ENCODE measurements at regions not wholly inside any gene's neighbourhood (a gene's known extent, or its start where the extent isn't known, plus 50 kb on each side); places are given as distances from the start of the nearest gene placed in this dataset.
"Not testable (repeated sequence)": the region's sequence is repeated elsewhere in the genome, so short reads cannot be mapped to it uniquely, and the experiment has no call there.

GRCh38 chr14:89470401-89470800 lies 53.4 kb upstream of the FOXN3 start:
- intact Hi-C loops (cut with micrococcal nuclease): no loop called here
- Mint-ChIP-seq H3K4me1 (peaks cover 17% of the 10 kb centered on the region), H3K27ac (no peak overlapping the region), H3K36me3 (ENCODE audit: low read depth) (peaks cover 38% of the 10 kb centered on the region), H3K27me3 (no peaks in the 10 kb centered on the region), H3K4me3 (no peak overlapping the region), H3K9me3 (peaks cover 6% of the 10 kb centered on the region)
- no peak for DNase-seq

- intact Hi-C loops (cut with micrococcal nuclease): no loop called here
- no peak for DNase-seq
- Mint-ChIP-seq H3K36me3 (ENCODE audit: low read depth) (peaks cover 42% of the 10 kb centered on the region), H3K9me3 (peaks cover 6% of the 10 kb centered on the region), H3K27me3 (no peaks in the 10 kb centered on the region), H3K27ac (no peak overlapping the region), H3K4me1 (peaks cover 17% of the 10 kb centered on the region), H3K4me3 (no peak overlapping the region)
Measured at GRCh38 chr14:89469210-89470198, 52.5 kb upstream of the FOXN3 start.

DNA sequence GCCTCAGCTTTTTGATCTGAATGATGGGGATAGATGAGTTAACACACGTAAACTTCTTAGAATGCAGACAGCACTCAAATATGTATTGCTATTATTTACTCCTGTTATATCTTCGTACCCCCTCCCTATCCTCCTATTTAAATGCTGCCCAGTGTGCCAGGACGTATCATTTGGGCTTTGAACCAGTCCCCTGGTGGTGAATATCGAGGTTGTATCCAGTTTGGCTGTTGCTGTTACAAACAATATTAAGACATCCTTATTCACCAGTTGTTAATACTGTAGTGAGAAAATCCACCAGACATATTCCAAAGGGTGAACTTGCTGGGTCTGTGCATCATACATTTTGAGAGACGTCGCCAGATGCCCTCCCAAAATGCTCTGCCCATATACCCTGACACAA lies 51.5 kb upstream of the FOXN3 start:
- Mint-ChIP-seq H3K36me3 (ENCODE audit: low read depth) (peaks cover 40% of the 10 kb centered on the region), H3K9me3 (peaks cover 6% of the 10 kb centered on the region), H3K27ac (no peak overlapping the region), H3K4me1 (peaks cover 17% of the 10 kb centered on the region), H3K4me3 (no peak overlapping the region), H3K27me3 (no peaks in the 10 kb centered on the region)
- DNase-seq: no peak
- intact Hi-C loops (cut with micrococcal nuclease): no loop called here

- intact Hi-C loops (cut with micrococcal nuclease); H3K4me3 Mint-ChIP-seq; H3K9me3 Mint-ChIP-seq; H3K27me3 Mint-ChIP-seq; DNase-seq; H3K27ac Mint-ChIP-seq: not testable (repeated sequence)
- Mint-ChIP-seq H3K36me3 (ENCODE audit: low read depth) (peaks cover 38% of the 10 kb centered on the region), H3K4me1 (peaks cover 17% of the 10 kb centered on the region)
Measured at GRCh38 chr14:89468030-89468429, 51.0 kb upstream of the FOXN3 start.

DNA sequence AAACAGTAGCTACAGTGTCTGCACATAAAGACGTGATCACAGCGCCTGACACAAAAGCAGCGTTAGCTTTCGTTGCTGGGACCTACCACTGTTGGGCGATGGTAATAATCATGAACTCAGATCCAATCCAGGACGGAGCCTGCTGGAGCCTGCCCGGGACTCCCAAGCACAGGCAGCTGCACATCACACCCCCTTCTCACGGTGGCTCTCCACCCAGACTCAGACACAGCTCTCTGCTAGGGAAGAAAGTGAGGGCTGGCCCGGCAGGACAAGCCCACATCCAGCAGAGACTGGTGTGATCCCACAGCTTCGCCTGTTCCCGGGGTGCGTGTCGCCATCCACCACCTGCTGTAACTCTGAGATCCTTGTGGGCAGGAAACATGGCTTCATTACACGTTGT lies 49.9 kb upstream of the FOXN3 start:
- Mint-ChIP-seq H3K36me3 (ENCODE audit: low read depth) (peaks cover 38% of the 10 kb centered on the region), H3K27me3 (no peaks in the 10 kb centered on the region), H3K27ac (no peak overlapping the region), H3K9me3 (peaks cover 6% of the 10 kb centered on the region), H3K4me3 (no peak overlapping the region), H3K4me1 (peaks cover 17% of the 10 kb centered on the region)
- intact Hi-C loops (cut with micrococcal nuclease): no loop called here
- no peak for DNase-seq
